Colonic mucosa (tissue), 4 donors: ENCODE measurements at regions not wholly inside any gene's neighbourhood (a gene's known extent, or its start where the extent isn't known, plus 50 kb on each side); places are given as distances from the start of the nearest gene placed in this dataset.

Experiments
- DNase-seq: peaks from one replicate; pipeline ENCODE4 v3.0.0-alpha.2; 2020
- H3K27ac ChIP-seq: fragments of 200-600 bp; one replicate; pipeline ENCODE4 v1.8.0; 2021
- H3K27me3 ChIP-seq: fragments of 200-600 bp; one replicate; pipeline ENCODE4 v1.8.0; 2021
- H3K36me3 ChIP-seq: fragments of 200-600 bp; one replicate; pipeline ENCODE4 v1.8.0; 2021
- H3K4me1 ChIP-seq: fragments of 200-600 bp; one replicate; pipeline ENCODE4 v1.8.0; 2021; ENCODE audit warnings: mild to moderate bottlenecking
- H3K4me3 ChIP-seq: fragments of 200-600 bp; one replicate; pipeline ENCODE4 v1.8.0; 2021
- H3K9ac ChIP-seq, 2 donors: one replicate each; pipeline ENCODE4 v1.7.0; 2013; ENCODE audit warnings: control low read depth in 2 of 2, low read depth in 2 of 2, low read length in 2 of 2
- H3K9me3 ChIP-seq: fragments of 200-600 bp; one replicate; pipeline ENCODE4 v1.8.0; 2021
- CTCF ChIP-seq: fragments of 200-600 bp; IDR thresholded peaks from one replicate; pipeline ENCODE4 v1.8.0; 2022; ENCODE audit warnings: antibody characterized with exemption, mild to moderate bottlenecking
- intact Hi-C: fragments of 100-400 bp; cut with DNase I; formaldehyde crosslinking; loops from one replicate; pipeline ENCODE4 v1.14.1; 2022
- donor health status: healthy.
- donor health status: DM: no; HTN: no; CAD: no.
- donor health status: DM: no; HTN: no; CAD: no.

GRCh38 chr1:209311770-209312169, 271.7 kb upstream of the CAMK1G start:
- TF ChIP-seq CTCF, result no peak
- Histone ChIP-seq H3K9ac (no peak overlapping the region), H3K27me3 (no peaks in the 10 kb centered on the region), H3K4me3 (no peak overlapping the region), H3K4me1 (no peaks in the 10 kb centered on the region), H3K9me3 (no peaks in the 10 kb centered on the region), H3K27ac (no peak overlapping the region), H3K36me3 (no peaks in the 10 kb centered on the region)
- no peak for DNase-seq
- intact Hi-C loops, result no loop called here

DNA sequence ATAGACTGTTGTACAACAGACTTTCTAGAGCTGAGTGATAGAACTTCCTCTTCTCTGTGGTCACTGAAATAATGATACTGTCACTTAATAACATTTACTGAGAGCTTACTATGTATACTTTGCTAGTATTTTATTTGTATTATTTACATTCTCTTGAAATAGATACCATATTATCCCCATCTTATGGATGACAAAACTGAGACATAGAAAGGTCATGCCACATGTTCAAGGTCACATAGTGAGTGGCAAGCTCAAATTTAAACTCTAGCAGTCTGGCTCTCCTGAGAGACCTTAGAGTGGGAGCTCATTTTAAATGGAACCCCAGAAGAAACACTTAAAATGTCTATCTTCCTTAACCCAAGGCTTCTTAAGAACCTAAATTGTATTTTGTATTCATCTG, 266.6 kb upstream of the CAMK1G start:
- no peak for TF ChIP-seq CTCF
- no peak for DNase-seq
- no peak overlapping the region for H3K9ac ChIP-seq
- no peaks in the 10 kb centered on the region for H3K9me3 ChIP-seq
- no peak overlapping the region for H3K4me3 ChIP-seq
- H3K36me3 ChIP-seq, result no peaks in the 10 kb centered on the region
- H3K4me1 ChIP-seq, result no peaks in the 10 kb centered on the region
- intact Hi-C loops, result no loop called here
- no peak overlapping the region for H3K27ac ChIP-seq
- no peaks in the 10 kb centered on the region for H3K27me3 ChIP-seq

- no peak overlapping the region for H3K9ac ChIP-seq
Measured at GRCh38 chr1:209318181-209319056, 265.1 kb upstream of the CAMK1G start.

GRCh38 chr1:209319057-209319432, 264.5 kb upstream of the CAMK1G start:
- Histone ChIP-seq H3K27me3 (no peaks in the 10 kb centered on the region), H3K36me3 (no peaks in the 10 kb centered on the region), H3K9me3 (no peaks in the 10 kb centered on the region), H3K27ac (no peak overlapping the region), H3K4me3 (no peak overlapping the region), H3K9ac (no peak overlapping the region), H3K4me1 (no peaks in the 10 kb centered on the region)
- intact Hi-C loops, result no loop called here
- no peak for TF ChIP-seq CTCF
- DNase-seq, result no peak

More at GRCh38 chr1:209318181-209319056, 265.1 kb upstream of the CAMK1G start:
- Histone ChIP-seq H3K27me3 (no peaks in the 10 kb centered on the region), H3K4me1 (no peaks in the 10 kb centered on the region), H3K4me3 (no peak overlapping the region), H3K27ac (no peak overlapping the region), H3K9me3 (no peaks in the 10 kb centered on the region), H3K36me3 (no peaks in the 10 kb centered on the region)
- TF ChIP-seq CTCF, result no peak
- intact Hi-C loops, result no loop called here
- no peak for DNase-seq

DNA sequence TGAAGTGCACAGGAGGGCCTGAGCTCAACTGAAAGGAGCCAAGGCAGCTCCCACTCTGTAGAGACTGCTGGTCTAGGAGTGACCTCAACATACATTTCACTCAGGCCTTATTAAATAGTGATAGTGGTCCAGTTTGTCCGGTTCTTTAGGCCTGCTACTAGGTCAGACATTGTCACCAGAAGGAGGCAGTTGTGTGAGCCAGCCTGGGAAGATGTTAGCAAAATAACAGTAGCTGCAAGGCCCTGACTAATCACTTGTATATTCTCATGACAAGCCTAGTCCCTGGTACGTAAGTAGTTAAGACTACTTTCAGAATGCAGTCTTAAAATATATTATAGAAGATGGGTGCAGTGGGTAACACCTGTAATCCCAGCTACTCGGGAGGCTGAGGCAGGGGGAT, 264.0 kb upstream of the CAMK1G start:
- H3K27me3 ChIP-seq, result no peaks in the 10 kb centered on the region
- H3K27ac ChIP-seq, result no peak overlapping the region
- H3K36me3 ChIP-seq, result no peaks in the 10 kb centered on the region
- H3K9ac ChIP-seq, result no peak overlapping the region
- no peaks in the 10 kb centered on the region for H3K9me3 ChIP-seq
- H3K4me1 ChIP-seq, result no peaks in the 10 kb centered on the region
- H3K4me3 ChIP-seq, result no peak overlapping the region
- no peak for TF ChIP-seq CTCF
- intact Hi-C loops, result no loop called here
- no peak for DNase-seq
